ENCODE measurements at regions not wholly inside any gene's neighbourhood (a gene's known extent, or its start where the extent isn't known, plus 50 kb on each side); places are given as distances from the start of the nearest gene placed in this dataset.

DNA sequence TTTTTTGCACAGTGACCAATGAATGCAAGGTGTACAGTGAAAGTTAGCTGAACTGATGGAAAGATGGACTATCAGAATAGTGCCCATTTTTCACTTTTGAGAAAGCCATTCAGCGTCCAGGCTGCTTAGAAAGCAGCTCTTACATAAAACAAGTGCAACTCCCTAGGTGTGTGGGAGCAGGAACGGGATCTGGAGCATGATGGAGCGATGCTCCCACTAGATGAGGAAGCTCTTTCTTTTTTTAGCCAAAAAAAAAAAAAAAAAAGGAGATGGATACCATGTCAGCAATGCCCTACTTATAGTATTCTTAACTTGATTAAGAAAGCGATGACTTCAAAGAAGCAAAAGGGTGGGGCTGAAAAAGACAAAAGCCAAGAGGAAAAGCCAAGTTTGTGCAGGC lies 925.5 kb downstream of the GATA3 start:
- Histone ChIP-seq H3F3A (ENCODE audit: insufficient read depth, low read depth) (no peaks in the 10 kb centered on the region), H3K79me2 (ENCODE audit: low read depth) (no peaks in the 10 kb centered on the region), H3K4me2 (no peak overlapping the region), H2AFZ (no peak overlapping the region), H3K4me1 (replicated peaks; ENCODE audit: insufficient read depth) (no peaks in the 10 kb centered on the region), H3K27me3 (ENCODE audit: insufficient read depth, low read depth) (no peaks in the 10 kb centered on the region), H3K9me2 (ENCODE audit: insufficient read depth) (no peaks in the 10 kb centered on the region), H4K20me1 (ENCODE audit: insufficient read depth) (no peaks in the 10 kb centered on the region), H3K36me3 (ENCODE audit: low read depth) (no peaks in the 10 kb centered on the region), H3K4me3 (no peak overlapping the region), H3K9me3 (ENCODE audit: insufficient read depth, low read depth) (no peaks in the 10 kb centered on the region), H3K27ac (no peak overlapping the region)
- ChIA-PET CTCF (no interaction called here), POLR2A (ENCODE audit: unreplicated experiment) (no interaction called here)
- DNase-seq: no peak
- no TSS peak for BruUV-seq (replicated peaks)
- intact Hi-C loops (cut with micrococcal nuclease; ENCODE audit: unreplicated experiment): no loop called here
- TF ChIP-seq EZH2 (IDR thresholded peaks at IDR 0.05; ENCODE audit: low read depth) (no peak), CTCF (conservative IDR thresholded peaks at IDR 0.05) (no peak)

DNA sequence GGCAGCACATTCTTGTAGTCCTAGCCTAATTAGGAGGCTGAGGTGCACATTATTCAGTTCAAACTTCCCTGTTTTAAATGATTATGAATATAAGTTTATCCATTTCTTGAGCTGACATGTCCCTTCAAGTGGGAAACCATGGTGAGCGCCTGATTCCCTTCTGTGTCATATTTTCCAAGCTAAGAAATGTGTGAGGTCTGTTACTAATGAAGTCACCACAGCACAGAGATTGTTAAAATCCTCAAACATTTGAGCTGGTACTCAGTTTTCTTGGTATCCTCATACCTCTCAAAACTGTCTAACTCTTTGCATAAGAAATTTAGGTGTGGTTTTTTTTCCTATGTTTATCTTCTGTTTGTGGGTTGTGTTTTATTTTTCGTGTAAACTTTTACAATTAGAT lies 926.8 kb downstream of the GATA3 start:
- H3K27me3 ChIP-seq (ENCODE audit: insufficient read depth, low read depth): no peaks in the 10 kb centered on the region
- TF ChIP-seq CTCF (conservative IDR thresholded peaks at IDR 0.05) (no peak), EZH2 (IDR thresholded peaks at IDR 0.05; ENCODE audit: low read depth) (no peak)
- no peaks in the 10 kb centered on the region for H3K9me3 ChIP-seq (ENCODE audit: insufficient read depth, low read depth)
- H3K36me3 ChIP-seq (ENCODE audit: low read depth): no peaks in the 10 kb centered on the region
- no peaks in the 10 kb centered on the region for H3K4me1 ChIP-seq (replicated peaks; ENCODE audit: insufficient read depth)
- POLR2A ChIA-PET (ENCODE audit: unreplicated experiment): no interaction called here
- no peaks in the 10 kb centered on the region for H4K20me1 ChIP-seq (ENCODE audit: insufficient read depth)
- no peak overlapping the region for H3K27ac ChIP-seq
- no peak overlapping the region for H2AFZ ChIP-seq
- no peaks in the 10 kb centered on the region for H3K79me2 ChIP-seq (ENCODE audit: low read depth)
- H3K4me2 ChIP-seq: no peak overlapping the region
- no peak overlapping the region for H3K4me3 ChIP-seq
- BruUV-seq (replicated peaks): no TSS peak
- no peak for DNase-seq
- CTCF ChIA-PET: no interaction called here
- intact Hi-C loops (cut with micrococcal nuclease; ENCODE audit: unreplicated experiment): no loop called here
- H3F3A ChIP-seq (ENCODE audit: insufficient read depth, low read depth): no peaks in the 10 kb centered on the region
- no peaks in the 10 kb centered on the region for H3K9me2 ChIP-seq (ENCODE audit: insufficient read depth)

GRCh38 chr10:8985651-8986050 lies 931.2 kb downstream of the GATA3 start:
- Histone ChIP-seq H3K79me2 (ENCODE audit: low read depth) (no peaks in the 10 kb centered on the region), H3F3A (ENCODE audit: insufficient read depth, low read depth) (no peaks in the 10 kb centered on the region), H3K27ac (no peak overlapping the region), H3K27me3 (ENCODE audit: insufficient read depth, low read depth) (no peaks in the 10 kb centered on the region), H2AFZ (no peak overlapping the region), H3K9me3 (ENCODE audit: insufficient read depth, low read depth) (no peaks in the 10 kb centered on the region), H3K4me2 (no peak overlapping the region), H3K9me2 (ENCODE audit: insufficient read depth) (no peaks in the 10 kb centered on the region), H3K4me1 (replicated peaks; ENCODE audit: insufficient read depth) (no peaks in the 10 kb centered on the region), H3K36me3 (ENCODE audit: low read depth) (no peaks in the 10 kb centered on the region), H4K20me1 (ENCODE audit: insufficient read depth) (no peaks in the 10 kb centered on the region), H3K4me3 (no peak overlapping the region)
- BruUV-seq (replicated peaks): no TSS peak
- ChIA-PET CTCF (no interaction called here), POLR2A (ENCODE audit: unreplicated experiment) (interaction anchor here (0.6 kb wide), 1 partner anchor 12 kb away, joined by 12 read pairs; no protein-coding TSS in a partner anchor)
- no peak for TF ChIP-seq EZH2 (IDR thresholded peaks at IDR 0.05; ENCODE audit: low read depth)
- TF ChIP-seq CTCF (conservative IDR thresholded peaks at IDR 0.05): no peak
- DNase-seq: no peak
- intact Hi-C loops (cut with micrococcal nuclease; ENCODE audit: unreplicated experiment): no loop called here
